ENCODE measurements at regions not wholly inside any gene's neighbourhood (a gene's known extent, or its start where the extent isn't known, plus 50 kb on each side); places are given as distances from the start of the nearest gene placed in this dataset.

GRCh38 chr13:26973295-26973694 is 198.3 kb downstream of the USP12 start:
- WGBS, 2 donors = 80 to 83% methylated on average over 6 of the region's 6 CpGs
- H3K9me3 ChIP-seq (ENCODE audit: control insufficient read depth, low read length) = no peaks in the 10 kb centered on the region
- DNase-seq (no peak), ATAC-seq (ENCODE audit: low FRiP score) (no peak)
- H3K27me3 ChIP-seq (ENCODE audit: control insufficient read depth in 1 of 2, insufficient read depth in 2 of 2, low read length in 1 of 2) = no peaks in the 10 kb centered on the region
- no peak overlapping the region for H3K4me3 ChIP-seq (ENCODE audit: low read length in 2 of 2)
- no peaks in the 10 kb centered on the region for H3K4me1 ChIP-seq (ENCODE audit: control insufficient read depth in 1 of 2, insufficient read depth in 2 of 2, low read length in 2 of 2)
- H3K36me3 ChIP-seq (ENCODE audit: control insufficient read depth in 1 of 2, insufficient read depth in 2 of 2, low read length in 1 of 2) = no peaks in the 10 kb centered on the region
- intact Hi-C loops (cut with DNase I) = no loop called here
- H3K27ac ChIP-seq (ENCODE audit: low read depth in 1 of 2, low read length in 2 of 2) = no peak overlapping the region

GRCh38 chr13:26971990-26972887 is 199.4 kb downstream of the USP12 start:
- no peak overlapping the region for H3K4me3 ChIP-seq (ENCODE audit: low read length in 2 of 2)
- intact Hi-C loops (cut with DNase I) = no loop called here
- 55 to 59% methylated on average over 10 of the region's 10 CpGs for WGBS, 2 donors
- no peaks in the 10 kb centered on the region for H3K9me3 ChIP-seq (ENCODE audit: control insufficient read depth, low read length)
- DNase-seq (peak in 1 of 2 donors; percentile 39), ATAC-seq (ENCODE audit: low FRiP score) (no peak)
- no peak overlapping the region for H3K27ac ChIP-seq (ENCODE audit: low read depth in 1 of 2, low read length in 2 of 2)
- H3K4me1 ChIP-seq (ENCODE audit: control insufficient read depth in 1 of 2, insufficient read depth in 2 of 2, low read length in 2 of 2) = no peaks in the 10 kb centered on the region
- no peaks in the 10 kb centered on the region for H3K27me3 ChIP-seq (ENCODE audit: control insufficient read depth in 1 of 2, insufficient read depth in 2 of 2, low read length in 1 of 2)
- H3K36me3 ChIP-seq (ENCODE audit: control insufficient read depth in 1 of 2, insufficient read depth in 2 of 2, low read length in 1 of 2) = no peaks in the 10 kb centered on the region

- H3K4me1 ChIP-seq (ENCODE audit: control insufficient read depth in 1 of 2, insufficient read depth in 2 of 2, low read length in 2 of 2) = no peaks in the 10 kb centered on the region
- no peak overlapping the region for H3K4me3 ChIP-seq (ENCODE audit: low read length in 2 of 2)
- H3K27ac ChIP-seq (ENCODE audit: low read depth in 1 of 2, low read length in 2 of 2) = no peak overlapping the region
- 66 to 67% methylated on average over 22 of the region's 22 CpGs for WGBS, 2 donors
- H3K27me3 ChIP-seq (ENCODE audit: control insufficient read depth in 1 of 2, insufficient read depth in 2 of 2, low read length in 1 of 2) = no peaks in the 10 kb centered on the region
- no peaks in the 10 kb centered on the region for H3K36me3 ChIP-seq (ENCODE audit: control insufficient read depth in 1 of 2, insufficient read depth in 2 of 2, low read length in 1 of 2)
- no peaks in the 10 kb centered on the region for H3K9me3 ChIP-seq (ENCODE audit: control insufficient read depth, low read length)
- peak; percentile 17 for ATAC-seq (ENCODE audit: low FRiP score)
- DNase-seq = no peak
- intact Hi-C loops (cut with DNase I) = no loop called here
These were observed 202.9 kb downstream of the USP12 start for GRCh38 chr13:26968431-26969341.

GRCh38 chr13:26967119-26968038 is 204.2 kb downstream of the USP12 start:
- no peak overlapping the region for H3K4me3 ChIP-seq (ENCODE audit: low read length in 2 of 2)
- intact Hi-C loops (cut with DNase I) = no loop called here
- no peaks in the 10 kb centered on the region for H3K9me3 ChIP-seq (ENCODE audit: control insufficient read depth, low read length)
- no peaks in the 10 kb centered on the region for H3K4me1 ChIP-seq (ENCODE audit: control insufficient read depth in 1 of 2, insufficient read depth in 2 of 2, low read length in 2 of 2)
- no peak overlapping the region for H3K27ac ChIP-seq (ENCODE audit: low read depth in 1 of 2, low read length in 2 of 2)
- ATAC-seq (ENCODE audit: low FRiP score) (no peak), DNase-seq (no peak)
- WGBS, 2 donors = 90 to 92% methylated on average over 17 of the region's 17 CpGs
- H3K36me3 ChIP-seq (ENCODE audit: control insufficient read depth in 1 of 2, insufficient read depth in 2 of 2, low read length in 1 of 2) = no peaks in the 10 kb centered on the region
- H3K27me3 ChIP-seq (ENCODE audit: control insufficient read depth in 1 of 2, insufficient read depth in 2 of 2, low read length in 1 of 2) = no peaks in the 10 kb centered on the region

GRCh38 chr13:26966701-26967080 is 204.9 kb downstream of the USP12 start:
- intact Hi-C loops (cut with DNase I) = no loop called here
- 92 to 96% methylated on average over 4 of the region's 4 CpGs for WGBS, 2 donors
- no peak for DNase-seq
- no peaks in the 10 kb centered on the region for H3K36me3 ChIP-seq (ENCODE audit: control insufficient read depth in 1 of 2, insufficient read depth in 2 of 2, low read length in 1 of 2)
- no peaks in the 10 kb centered on the region for H3K9me3 ChIP-seq (ENCODE audit: control insufficient read depth, low read length)
- no peak overlapping the region for H3K27ac ChIP-seq (ENCODE audit: low read depth in 1 of 2, low read length in 2 of 2)
- H3K27me3 ChIP-seq (ENCODE audit: control insufficient read depth in 1 of 2, insufficient read depth in 2 of 2, low read length in 1 of 2) = no peaks in the 10 kb centered on the region
- ATAC-seq (ENCODE audit: low FRiP score) = no peak
- no peak overlapping the region for H3K4me3 ChIP-seq (ENCODE audit: low read length in 2 of 2)
- H3K4me1 ChIP-seq (ENCODE audit: control insufficient read depth in 1 of 2, insufficient read depth in 2 of 2, low read length in 2 of 2) = no peaks in the 10 kb centered on the region

- Histone ChIP-seq H3K27me3 (ENCODE audit: control insufficient read depth in 1 of 2, insufficient read depth in 2 of 2, low read length in 1 of 2) (no peaks in the 10 kb centered on the region), H3K27ac (ENCODE audit: low read depth in 1 of 2, low read length in 2 of 2) (no peak overlapping the region), H3K4me1 (ENCODE audit: control insufficient read depth in 1 of 2, insufficient read depth in 2 of 2, low read length in 2 of 2) (no peaks in the 10 kb centered on the region), H3K4me3 (ENCODE audit: low read length in 2 of 2) (no peak overlapping the region), H3K36me3 (ENCODE audit: control insufficient read depth in 1 of 2, insufficient read depth in 2 of 2, low read length in 1 of 2) (no peaks in the 10 kb centered on the region), H3K9me3 (ENCODE audit: control insufficient read depth, low read length) (no peaks in the 10 kb centered on the region)
- ATAC-seq (ENCODE audit: low FRiP score) = no peak
- DNase-seq = no peak
- WGBS, 2 donors = 44 to 45% methylated on average over 22 of the region's 22 CpGs
- intact Hi-C loops (cut with DNase I) = no loop called here
These were observed 205.5 kb downstream of the USP12 start for GRCh38 chr13:26965952-26966700.

GRCh38 chr13:26964278-26965250 is 204.0 kb upstream of the GPR12 start:
- Histone ChIP-seq H3K4me3 (ENCODE audit: low read length in 2 of 2) (no peak overlapping the region), H3K27me3 (ENCODE audit: control insufficient read depth in 1 of 2, insufficient read depth in 2 of 2, low read length in 1 of 2) (no peaks in the 10 kb centered on the region), H3K36me3 (ENCODE audit: control insufficient read depth in 1 of 2, insufficient read depth in 2 of 2, low read length in 1 of 2) (no peaks in the 10 kb centered on the region), H3K4me1 (ENCODE audit: control insufficient read depth in 1 of 2, insufficient read depth in 2 of 2, low read length in 2 of 2) (no peaks in the 10 kb centered on the region), H3K9me3 (ENCODE audit: control insufficient read depth, low read length) (no peaks in the 10 kb centered on the region), H3K27ac (ENCODE audit: low read depth in 1 of 2, low read length in 2 of 2) (no peak overlapping the region)
- DNase-seq (no peak), ATAC-seq (ENCODE audit: low FRiP score) (no peak)
- WGBS, 2 donors = 59 to 60% methylated on average over 16 of the region's 16 CpGs
- intact Hi-C loops (cut with DNase I) = no loop called here

All from aorta (tissue), 5 donors.